ENCODE measurements at regions not wholly inside any gene's neighbourhood (a gene's known extent, or its start where the extent isn't known, plus 50 kb on each side); places are given as distances from the start of the nearest gene placed in this dataset.
"Not testable (repeated sequence)": the region's sequence is repeated elsewhere in the genome, so short reads cannot be mapped to it uniquely, and the experiment has no call there.

DNA sequence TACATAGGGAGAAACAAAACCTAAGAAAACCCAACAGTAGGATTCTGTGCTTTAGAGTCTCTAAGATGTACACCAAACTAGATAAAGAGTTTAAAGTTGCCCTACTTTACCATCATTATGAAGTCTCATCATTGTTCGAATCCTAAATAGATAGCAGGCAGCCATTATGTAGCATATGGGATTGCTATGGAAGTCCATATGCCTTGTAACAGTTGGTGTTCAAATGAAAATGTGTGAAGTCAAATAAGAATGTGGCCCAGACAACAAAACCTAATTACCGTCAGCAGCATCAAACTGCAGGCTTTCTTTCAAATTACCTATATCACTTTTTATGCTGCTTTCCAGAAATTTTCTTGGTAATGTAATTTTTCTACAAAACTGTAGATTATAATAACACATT is 1380.1 kb downstream of the GRIK2 start:
- DNase-seq (ENCODE audit: insufficient read length, low spot score) (no peak), FAIRE-seq (no peak)
- TF ChIP-seq, protein P1, sequence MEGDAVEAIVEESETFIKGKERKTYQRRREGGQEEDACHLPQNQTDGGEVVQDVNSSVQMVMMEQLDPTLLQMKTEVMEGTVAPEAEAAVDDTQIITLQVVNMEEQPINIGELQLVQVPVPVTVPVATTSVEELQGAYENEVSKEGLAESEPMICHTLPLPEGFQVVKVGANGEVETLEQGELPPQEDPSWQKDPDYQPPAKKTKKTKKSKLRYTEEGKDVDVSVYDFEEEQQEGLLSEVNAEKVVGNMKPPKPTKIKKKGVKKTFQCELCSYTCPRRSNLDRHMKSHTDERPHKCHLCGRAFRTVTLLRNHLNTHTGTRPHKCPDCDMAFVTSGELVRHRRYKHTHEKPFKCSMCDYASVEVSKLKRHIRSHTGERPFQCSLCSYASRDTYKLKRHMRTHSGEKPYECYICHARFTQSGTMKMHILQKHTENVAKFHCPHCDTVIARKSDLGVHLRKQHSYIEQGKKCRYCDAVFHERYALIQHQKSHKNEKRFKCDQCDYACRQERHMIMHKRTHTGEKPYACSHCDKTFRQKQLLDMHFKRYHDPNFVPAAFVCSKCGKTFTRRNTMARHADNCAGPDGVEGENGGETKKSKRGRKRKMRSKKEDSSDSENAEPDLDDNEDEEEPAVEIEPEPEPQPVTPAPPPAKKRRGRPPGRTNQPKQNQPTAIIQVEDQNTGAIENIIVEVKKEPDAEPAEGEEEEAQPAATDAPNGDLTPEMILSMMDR (IDR thresholded peaks at IDR 0.05; ENCODE audit: insufficient read depth, missing control alignments), result no peak

DNA sequence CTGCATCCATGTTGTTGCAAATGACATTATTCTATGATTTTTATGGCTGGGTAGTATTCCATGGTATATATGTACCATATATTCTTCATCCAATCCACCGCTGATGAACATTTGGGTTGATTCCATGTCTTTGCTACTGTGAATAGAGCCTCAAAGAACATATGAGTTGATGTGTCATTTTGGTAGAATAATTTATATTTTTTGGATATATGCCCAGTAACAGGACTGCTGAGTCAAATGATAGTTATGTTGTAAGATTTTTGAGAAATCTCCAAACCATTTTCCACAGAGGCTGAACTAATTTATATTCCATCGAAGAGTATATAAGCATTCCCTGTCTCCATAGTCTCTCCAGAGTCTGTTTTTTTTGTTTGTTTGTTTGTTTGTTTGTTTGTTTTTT is 1373.5 kb downstream of the GRIK2 start:
- TF ChIP-seq, protein P1 (IDR thresholded peaks at IDR 0.05; ENCODE audit: insufficient read depth, missing control alignments), result no peak
- DNase-seq (ENCODE audit: insufficient read length, low spot score) (no peak), FAIRE-seq (no peak)

DNA sequence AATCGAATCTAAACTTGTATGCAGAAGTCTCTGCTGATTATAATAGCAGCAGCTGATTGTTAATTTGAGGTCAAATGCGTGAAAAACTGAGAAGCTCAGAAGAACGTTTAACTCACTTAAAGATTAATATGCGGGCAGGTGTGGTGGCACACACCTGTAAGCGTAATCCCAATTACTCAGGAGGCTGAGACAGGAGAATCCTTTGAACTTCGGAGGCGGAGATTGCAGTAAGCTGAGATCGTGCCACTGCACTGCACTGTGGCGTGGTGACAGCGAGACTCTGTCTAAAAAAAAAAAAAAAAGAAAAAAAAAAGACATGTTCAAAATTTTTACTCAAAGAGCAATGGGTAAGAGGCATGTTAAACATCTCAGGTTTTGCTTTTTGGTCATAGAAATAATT is 1370.8 kb downstream of the GRIK2 start:
- FAIRE-seq (no peak), DNase-seq (ENCODE audit: insufficient read length, low spot score) (no peak)
- TF ChIP-seq, protein P1 (IDR thresholded peaks at IDR 0.05; ENCODE audit: insufficient read depth, missing control alignments), result no peak

DNA sequence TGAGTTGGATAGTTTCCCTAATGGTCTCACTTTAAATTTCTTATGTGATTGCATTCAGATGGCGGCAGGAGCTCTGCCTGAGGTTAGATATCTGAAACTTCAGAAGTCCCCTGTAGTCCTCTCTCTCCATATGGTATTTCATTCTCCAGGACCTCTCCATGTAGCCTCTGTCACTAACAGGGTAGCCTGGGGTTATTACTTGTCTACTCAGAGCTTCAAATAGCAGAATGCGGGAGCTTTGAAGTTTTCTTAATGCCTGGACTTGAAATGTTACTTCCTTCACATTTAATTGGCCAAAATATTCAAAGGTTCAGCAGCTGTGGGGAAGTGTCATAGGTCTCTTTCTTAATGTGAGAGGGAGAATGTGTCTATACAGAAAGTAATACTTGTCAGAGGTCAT is 1370.4 kb downstream of the GRIK2 start:
- no peak for DNase-seq (ENCODE audit: insufficient read length, low spot score)
- TF ChIP-seq, protein P1 (IDR thresholded peaks at IDR 0.05; ENCODE audit: insufficient read depth, missing control alignments), result no peak
- no peak for FAIRE-seq

DNA sequence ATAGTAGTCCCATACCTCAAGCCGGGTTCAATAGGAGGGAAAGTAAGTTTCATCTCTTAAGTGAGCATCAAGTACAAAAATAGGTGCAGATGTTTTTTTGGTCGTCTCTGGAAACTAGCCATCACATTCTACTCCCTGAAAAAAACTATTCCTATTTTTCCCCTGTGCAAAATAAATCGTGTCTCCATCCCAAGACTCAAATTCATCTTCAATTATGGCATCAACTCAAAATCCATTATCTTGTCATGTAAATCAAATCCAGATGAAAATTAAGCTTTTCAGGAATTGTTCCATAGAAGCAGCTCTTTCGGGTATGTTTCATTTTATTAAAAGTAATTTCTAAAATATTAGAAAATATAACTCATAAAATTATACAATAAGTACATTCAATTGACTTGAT is 1368.4 kb downstream of the GRIK2 start:
- no peak for FAIRE-seq

DNA sequence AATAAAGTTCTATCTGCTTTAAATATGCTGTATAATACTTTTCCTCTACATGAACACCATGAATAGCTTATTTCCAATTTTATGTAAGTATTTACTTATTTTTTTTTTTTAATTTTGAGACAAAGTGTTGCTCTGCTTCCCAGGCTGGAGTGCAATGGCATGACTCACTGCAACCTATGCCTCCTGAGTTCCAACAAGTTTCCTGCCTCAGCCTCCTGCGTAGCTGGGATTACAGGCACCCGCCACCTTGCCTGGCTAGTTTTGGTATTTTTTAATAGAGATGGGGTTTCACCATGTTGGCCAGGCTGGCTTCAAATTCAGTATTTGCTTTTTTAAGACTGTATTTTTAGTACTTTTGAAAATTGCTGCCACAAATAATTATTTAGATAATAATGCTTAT is 1365.9 kb downstream of the GRIK2 start:
- no peak for DNase-seq (ENCODE audit: insufficient read length, low spot score)
- TF ChIP-seq, protein P1 (IDR thresholded peaks at IDR 0.05; ENCODE audit: insufficient read depth, missing control alignments), result no peak
- no peak for FAIRE-seq

More for the DNA sequence above, 1368.4 kb downstream of the GRIK2 start:
- TF ChIP-seq, protein P1 (IDR thresholded peaks at IDR 0.05; ENCODE audit: insufficient read depth, missing control alignments), result no peak
- no peak for DNase-seq (ENCODE audit: insufficient read length, low spot score)

DNA sequence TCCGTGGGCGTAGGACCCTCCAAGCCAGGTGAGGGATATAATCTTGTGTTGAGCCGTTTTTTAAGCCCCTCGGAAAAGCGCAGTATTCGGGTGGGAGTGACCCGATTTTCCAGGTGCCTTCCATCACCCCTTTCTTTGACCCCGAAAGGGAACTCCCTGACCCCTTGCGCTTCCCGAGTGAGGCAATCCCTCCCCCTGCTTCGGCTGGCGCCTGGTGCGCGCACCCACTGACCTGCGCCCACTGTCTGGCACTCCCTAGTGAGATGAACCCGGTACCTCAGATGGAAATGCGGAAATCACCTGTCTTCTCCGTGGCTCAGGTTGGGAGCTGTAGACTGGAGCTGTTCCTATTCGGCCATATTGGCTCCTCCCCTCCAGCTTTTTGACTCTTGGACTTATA is 1365.0 kb downstream of the GRIK2 start:
- not testable (repeated sequence) for FAIRE-seq

More for the DNA sequence above, 1365.0 kb downstream of the GRIK2 start:
- DNase-seq (ENCODE audit: insufficient read length, low spot score), result not testable (repeated sequence)
